NCI-H345 treated with DMSO at 0.1 percent for 48 hours (cell line): ENCODE measurements at regions not wholly inside any gene's neighbourhood (a gene's known extent, or its start where the extent isn't known, plus 50 kb on each side); places are given as distances from the start of the nearest gene placed in this dataset.
A peak's percentile ranks its signal among the peaks of the same experiment; 100 is the strongest.

Source experiments
- DNase-seq: peaks from one replicate; lab custom pipeline; 2025; ENCODE audit not compliant: unreplicated experiment; lab: John Stamatoyannopoulos, UW

- DNase-seq, result no peak
Observed at GRCh38 chr14:58836303-58836974, 198.7 kb downstream of the DACT1 start.

- DNase-seq, result no peak
Observed at GRCh38 chr14:58839233-58839632, 201.5 kb downstream of the DACT1 start.

GRCh38 chr14:58844544-58844943 is 206.8 kb downstream of the DACT1 start:
- DNase-seq, result no peak

GRCh38 chr14:58846682-58847465 is 209.1 kb downstream of the DACT1 start:
- no peak for DNase-seq

- DNase-seq, result no peak
Observed at GRCh38 chr14:58848365-58848764, 210.6 kb downstream of the DACT1 start.

GRCh38 chr14:58849601-58850000 is 211.8 kb downstream of the DACT1 start:
- DNase-seq, result no peak

- no peak for DNase-seq
Observed at GRCh38 chr14:58850011-58850410, 212.2 kb downstream of the DACT1 start.

- no peak for DNase-seq
Observed at GRCh38 chr14:58861586-58861985, 223.8 kb downstream of the DACT1 start.

GRCh38 chr14:58862416-58863160 is 224.8 kb downstream of the DACT1 start:
- no peak for DNase-seq

- no peak for DNase-seq
Observed at GRCh38 chr14:58863661-58864345, 226.0 kb downstream of the DACT1 start.

GRCh38 chr14:58864751-58865513 is 227.2 kb downstream of the DACT1 start:
- DNase-seq, result no peak

- DNase-seq, result no peak
Observed at GRCh38 chr14:58865514-58866281, 227.9 kb downstream of the DACT1 start.

GRCh38 chr14:58866391-58866790 is 228.6 kb downstream of the DACT1 start:
- DNase-seq, result no peak

- DNase-seq, result peak; percentile 24
Observed at GRCh38 chr14:58870961-58871360, 233.2 kb downstream of the DACT1 start.

GRCh38 chr14:58871573-58871972 is 233.8 kb downstream of the DACT1 start:
- DNase-seq, result no peak

GRCh38 chr14:58872061-58872460 is 234.3 kb downstream of the DACT1 start:
- no peak for DNase-seq

- DNase-seq, result no peak
Observed at GRCh38 chr14:58873228-58873953, 235.6 kb downstream of the DACT1 start.

GRCh38 chr14:58875613-58876012 is 237.9 kb downstream of the DACT1 start:
- no peak for DNase-seq

GRCh38 chr14:58876608-58877007 is 238.8 kb downstream of the DACT1 start:
- DNase-seq, result no peak
